GM20000 (cell line): ENCODE measurements at regions not wholly inside any gene's neighbourhood (a gene's known extent, or its start where the extent isn't known, plus 50 kb on each side); places are given as distances from the start of the nearest gene placed in this dataset.

Experiments
- DNase-seq: peaks from one replicate; pipeline ENCODE4 v3.0.0; 2012; ENCODE audit warnings: low spot score
- CTCF ChIP-seq: IDR thresholded peaks from 2 replicates; pipeline ENCODE4 v1.5.1; 2012; ENCODE audit warnings: mild to moderate bottlenecking, control low read depth; ENCODE audit errors: extremely low read depth, missing control alignments

GRCh38 chr1:22314706-22315105 lies 136.9 kb upstream of the ZBTB40 start:
- DNase-seq = no peak
- no peak for TF ChIP-seq CTCF

GRCh38 chr1:22315315-22316078 lies 136.2 kb upstream of the ZBTB40 start:
- no peak for TF ChIP-seq CTCF
- no peak for DNase-seq

- peak; percentile 45 for DNase-seq
- TF ChIP-seq CTCF = peak; percentile 44
Measured at GRCh38 chr1:22317231-22317919, 134.3 kb upstream of the ZBTB40 start.

- TF ChIP-seq CTCF = no peak
- no peak for DNase-seq
Measured at GRCh38 chr1:22317920-22318243, 133.8 kb upstream of the ZBTB40 start.

- no peak for DNase-seq
- TF ChIP-seq CTCF = no peak
Measured at GRCh38 chr1:22318279-22318981, 133.2 kb upstream of the ZBTB40 start.

GRCh38 chr1:22319608-22320007 lies 132.0 kb upstream of the ZBTB40 start:
- no peak for DNase-seq
- TF ChIP-seq CTCF = no peak
